Gastroesophageal sphincter (tissue), 2 donors: ENCODE measurements at regions not wholly inside any gene's neighbourhood (a gene's known extent, or its start where the extent isn't known, plus 50 kb on each side); places are given as distances from the start of the nearest gene placed in this dataset.

Experiments
- POLR2A ChIP-seq, 2 donors: fragments of 450-650 bp; IDR thresholded peaks; one replicate each; pipeline ENCODE4 v1.6.1; 2017; ENCODE audit warnings: antibody characterized with exemption in 2 of 2, mild to moderate bottlenecking in 2 of 2, moderate library complexity in 1 of 2
- POLR2AphosphoS5 ChIP-seq: sonication (generic); formaldehyde crosslinking; IDR thresholded peaks from one replicate; pipeline ENCODE4 v1.6.1; 2017; ENCODE audit warnings: antibody characterized with exemption

DNA sequence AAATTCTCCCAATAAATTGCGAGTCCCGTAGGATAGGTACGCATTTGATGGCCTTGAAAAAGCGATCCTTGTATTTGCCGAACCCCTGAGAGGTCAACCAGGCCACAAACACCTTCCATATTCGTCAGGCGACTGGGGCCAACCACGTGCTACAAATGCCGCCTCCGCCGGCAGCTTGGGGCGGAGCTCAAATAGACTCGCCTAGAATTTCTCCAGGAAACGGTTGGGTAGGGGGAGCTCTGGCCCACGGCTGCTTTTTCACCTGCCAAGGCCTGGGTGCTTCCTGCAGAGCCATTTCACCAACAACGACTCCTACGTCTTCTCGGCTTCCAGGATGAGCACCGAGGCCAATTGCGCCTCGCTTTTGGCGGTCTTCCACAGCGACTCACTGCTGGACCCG lies 53.4 kb upstream of the KIF5B start:
- TF ChIP-seq POLR2A (IDR thresholded peaks at IDR 0.05) (no peak), POLR2AphosphoS5 (no peak)
